ENCODE measurements at regions not wholly inside any gene's neighbourhood (a gene's known extent, or its start where the extent isn't known, plus 50 kb on each side); places are given as distances from the start of the nearest gene placed in this dataset.

DNA sequence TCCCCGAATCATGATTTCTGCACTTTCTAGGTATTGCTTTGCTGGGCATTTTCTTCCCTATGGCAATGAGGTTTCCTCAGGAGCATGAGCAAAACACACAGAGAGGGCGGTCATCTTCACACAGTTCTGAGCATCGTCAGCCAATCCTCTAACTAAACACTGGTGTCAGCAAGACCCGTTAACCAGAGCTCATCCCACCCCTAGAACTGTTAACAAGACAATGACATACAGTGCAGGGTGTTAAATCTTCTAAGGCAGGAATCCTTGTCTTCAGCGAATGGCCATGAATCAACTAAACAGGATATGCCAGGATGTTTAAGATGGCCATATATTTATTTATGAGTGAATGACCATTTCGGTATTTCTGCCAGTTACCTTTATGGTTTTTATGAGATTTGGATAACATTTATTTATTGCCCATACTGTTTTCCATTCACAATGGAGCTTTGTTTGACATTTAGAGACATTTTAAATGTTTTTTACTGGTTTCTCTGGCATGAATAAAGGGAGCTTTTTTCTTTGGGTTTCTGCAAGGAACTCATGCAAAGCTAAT, 411.5 kb upstream of the PROK2 start:
- no peak overlapping the region for H3K4me3 ChIP-seq (ENCODE audit: insufficient read depth, low read length, poor library complexity, severe bottlenecking)
- no peaks in the 10 kb centered on the region for H3K27me3 ChIP-seq (ENCODE audit: low read length)
- H3F3A ChIP-seq (ENCODE audit: insufficient read depth) = no peaks in the 10 kb centered on the region
- TF ChIP-seq EZH2phosphoT487 (conservative IDR thresholded peaks at IDR 0.05; ENCODE audit: low read length) = no peak
- TF ChIP-seq, protein P1, sequence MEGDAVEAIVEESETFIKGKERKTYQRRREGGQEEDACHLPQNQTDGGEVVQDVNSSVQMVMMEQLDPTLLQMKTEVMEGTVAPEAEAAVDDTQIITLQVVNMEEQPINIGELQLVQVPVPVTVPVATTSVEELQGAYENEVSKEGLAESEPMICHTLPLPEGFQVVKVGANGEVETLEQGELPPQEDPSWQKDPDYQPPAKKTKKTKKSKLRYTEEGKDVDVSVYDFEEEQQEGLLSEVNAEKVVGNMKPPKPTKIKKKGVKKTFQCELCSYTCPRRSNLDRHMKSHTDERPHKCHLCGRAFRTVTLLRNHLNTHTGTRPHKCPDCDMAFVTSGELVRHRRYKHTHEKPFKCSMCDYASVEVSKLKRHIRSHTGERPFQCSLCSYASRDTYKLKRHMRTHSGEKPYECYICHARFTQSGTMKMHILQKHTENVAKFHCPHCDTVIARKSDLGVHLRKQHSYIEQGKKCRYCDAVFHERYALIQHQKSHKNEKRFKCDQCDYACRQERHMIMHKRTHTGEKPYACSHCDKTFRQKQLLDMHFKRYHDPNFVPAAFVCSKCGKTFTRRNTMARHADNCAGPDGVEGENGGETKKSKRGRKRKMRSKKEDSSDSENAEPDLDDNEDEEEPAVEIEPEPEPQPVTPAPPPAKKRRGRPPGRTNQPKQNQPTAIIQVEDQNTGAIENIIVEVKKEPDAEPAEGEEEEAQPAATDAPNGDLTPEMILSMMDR (IDR thresholded peaks at IDR 0.05; ENCODE audit: insufficient read depth, low read length, poor library complexity, severe bottlenecking) = no peak
- H4K20me1 ChIP-seq (ENCODE audit: low read depth, low read length) = no peaks in the 10 kb centered on the region
- H3K79me2 ChIP-seq (ENCODE audit: insufficient read depth, low read length) = no peaks in the 10 kb centered on the region
- H3K9me3 ChIP-seq (ENCODE audit: insufficient read depth, low read length) = 0 out of 2 replicates have a peak, but pooled peaks cover 7% of the 10 kb centered on the region
- H3K27ac ChIP-seq (ENCODE audit: low read depth, low read length) = no peak overlapping the region
- no peak overlapping the region for H3K4me2 ChIP-seq (ENCODE audit: low read depth, low read length, poor library complexity, severe bottlenecking)
- H2AFZ ChIP-seq (ENCODE audit: low read depth, low read length, severe bottlenecking) = no peak overlapping the region
- H3K9me2 ChIP-seq (replicated peaks; ENCODE audit: insufficient read depth, low read length) = no peaks in the 10 kb centered on the region
- H3K36me3 ChIP-seq (ENCODE audit: low read length) = no peaks in the 10 kb centered on the region
- H3K9ac ChIP-seq (ENCODE audit: low read length) = no peak overlapping the region

DNA sequence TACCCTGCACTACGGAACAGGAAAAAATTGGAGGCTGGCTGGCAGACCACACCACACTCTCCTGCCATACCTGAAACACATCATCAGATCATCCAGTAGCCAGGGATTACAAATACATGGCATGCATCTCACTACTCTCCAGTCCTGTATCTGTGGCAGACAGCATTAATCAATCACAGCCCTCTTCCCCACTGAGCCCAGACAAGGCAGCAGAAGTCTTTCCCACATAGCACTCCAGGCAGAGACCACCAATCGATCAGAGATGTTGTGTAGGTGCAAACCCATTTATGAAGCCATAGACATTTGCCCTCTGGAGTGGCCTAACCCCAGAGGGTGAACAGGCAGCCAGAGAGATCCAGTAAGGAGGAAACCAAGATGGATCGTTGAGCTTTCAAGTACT, 410.9 kb upstream of the PROK2 start:
- Histone ChIP-seq H3K4me2 (ENCODE audit: low read depth, low read length, poor library complexity, severe bottlenecking) (no peak overlapping the region), H2AFZ (ENCODE audit: low read depth, low read length, severe bottlenecking) (no peak overlapping the region), H3K4me3 (ENCODE audit: insufficient read depth, low read length, poor library complexity, severe bottlenecking) (no peak overlapping the region), H3F3A (ENCODE audit: insufficient read depth) (no peaks in the 10 kb centered on the region), H3K79me2 (ENCODE audit: insufficient read depth, low read length) (no peaks in the 10 kb centered on the region), H3K27ac (ENCODE audit: low read depth, low read length) (no peak overlapping the region), H3K9me3 (ENCODE audit: insufficient read depth, low read length) (0 out of 2 replicates have a peak, but pooled peaks cover 7% of the 10 kb centered on the region), H3K36me3 (ENCODE audit: low read length) (no peaks in the 10 kb centered on the region), H3K9me2 (replicated peaks; ENCODE audit: insufficient read depth, low read length) (no peaks in the 10 kb centered on the region), H3K9ac (ENCODE audit: low read length) (no peak overlapping the region), H3K27me3 (ENCODE audit: low read length) (no peaks in the 10 kb centered on the region), H4K20me1 (ENCODE audit: low read depth, low read length) (no peaks in the 10 kb centered on the region)
- TF ChIP-seq EZH2phosphoT487 (conservative IDR thresholded peaks at IDR 0.05; ENCODE audit: low read length) = no peak
- TF ChIP-seq, protein P1 (IDR thresholded peaks at IDR 0.05; ENCODE audit: insufficient read depth, low read length, poor library complexity, severe bottlenecking) = no peak

DNA sequence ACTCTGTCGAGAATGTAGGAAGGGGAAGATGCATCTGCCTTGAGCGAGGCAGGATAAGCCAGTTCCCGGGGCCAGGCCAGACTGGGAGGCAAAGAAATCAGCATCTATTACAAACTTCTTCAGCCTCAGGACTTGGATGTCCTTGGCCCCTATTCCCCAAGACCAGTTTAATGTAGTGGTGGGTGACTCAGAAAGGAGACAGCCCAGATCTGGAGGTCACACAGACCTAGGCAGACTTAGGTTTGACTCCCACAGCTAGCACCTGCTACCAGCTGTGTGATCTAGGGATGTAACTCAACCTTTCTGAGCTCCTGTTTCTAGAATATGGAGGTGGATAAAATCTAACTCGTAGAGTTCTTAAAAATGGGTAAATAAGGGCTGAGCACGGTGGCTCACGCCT, 409.5 kb upstream of the PROK2 start:
- TF ChIP-seq, protein P1 (IDR thresholded peaks at IDR 0.05; ENCODE audit: insufficient read depth, low read length, poor library complexity, severe bottlenecking) = no peak
- TF ChIP-seq EZH2phosphoT487 (conservative IDR thresholded peaks at IDR 0.05; ENCODE audit: low read length) = no peak
- no peak overlapping the region for H3K4me2 ChIP-seq (ENCODE audit: low read depth, low read length, poor library complexity, severe bottlenecking)
- H2AFZ ChIP-seq (ENCODE audit: low read depth, low read length, severe bottlenecking) = no peak overlapping the region

More for the DNA sequence above, 409.5 kb upstream of the PROK2 start:
- Histone ChIP-seq H4K20me1 (ENCODE audit: low read depth, low read length) (no peaks in the 10 kb centered on the region), H3K79me2 (ENCODE audit: insufficient read depth, low read length) (no peaks in the 10 kb centered on the region), H3K27me3 (ENCODE audit: low read length) (no peaks in the 10 kb centered on the region), H3K36me3 (ENCODE audit: low read length) (no peaks in the 10 kb centered on the region), H3F3A (ENCODE audit: insufficient read depth) (no peaks in the 10 kb centered on the region), H3K9ac (ENCODE audit: low read length) (no peak overlapping the region), H3K27ac (ENCODE audit: low read depth, low read length) (no peak overlapping the region), H3K4me3 (ENCODE audit: insufficient read depth, low read length, poor library complexity, severe bottlenecking) (no peak overlapping the region), H3K9me3 (ENCODE audit: insufficient read depth, low read length) (0 out of 2 replicates have a peak, but pooled peaks cover 7% of the 10 kb centered on the region), H3K9me2 (replicated peaks; ENCODE audit: insufficient read depth, low read length) (no peaks in the 10 kb centered on the region)

Data from SU-DHL-6 (cell line).